ENCODE measurements at regions not wholly inside any gene's neighbourhood (a gene's known extent, or its start where the extent isn't known, plus 50 kb on each side); places are given as distances from the start of the nearest gene placed in this dataset.

DNA sequence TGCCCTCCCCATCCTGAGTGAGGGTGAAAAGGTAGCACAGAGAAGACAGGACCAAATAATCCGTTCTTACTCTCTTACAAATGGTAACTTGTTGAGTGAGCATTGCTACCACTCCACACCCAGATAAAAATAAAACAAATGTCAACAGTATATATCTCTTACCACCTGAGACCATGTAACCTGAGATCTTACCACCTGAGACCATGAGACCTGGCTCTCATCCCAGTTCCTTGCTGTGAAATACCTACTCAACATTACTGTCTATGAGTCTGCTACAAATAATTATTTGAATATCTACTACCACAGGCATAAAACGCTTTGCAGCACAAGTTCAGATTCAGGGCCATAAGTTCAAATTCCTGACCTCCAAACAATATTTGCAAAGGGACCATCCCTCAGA, 234.7 kb downstream of the C1D start:
- WGBS (ENCODE audit: insufficient coverage, insufficient replicate concordance, low lambda C conversion rate, missing lambda C conversion rate), result 15% methylated on average over 2 of the region's 2 CpGs
- BruUV-seq (replicated peaks), result no TSS peak
- ChIA-PET CTCF (no interaction called here), SMC1A (ENCODE audit: uncharacterized antibody, unreplicated experiment) (no interaction called here), POLR2A (no interaction called here), RAD21 (ENCODE audit: unreplicated experiment) (no interaction called here)
- H3K4me1 ChIP-seq (ENCODE audit: control insufficient read depth, insufficient read depth, low read length), result no peaks in the 10 kb centered on the region
- H3K27ac ChIP-seq (ENCODE audit: control insufficient read depth, insufficient read depth), result no peak overlapping the region
- no peak overlapping the region for H3K4me3 ChIP-seq
- no peak for ATAC-seq
- no peaks in the 10 kb centered on the region for H3K36me3 ChIP-seq (ENCODE audit: control insufficient read depth in 2 of 2, insufficient read depth in 2 of 2, low read length in 1 of 2)
- H3K79me2 ChIP-seq (ENCODE audit: control insufficient read depth, insufficient read depth, low read length), result no peaks in the 10 kb centered on the region
- no peaks in the 10 kb centered on the region for H4K20me1 ChIP-seq (ENCODE audit: control insufficient read depth, insufficient read depth)
- in situ Hi-C loops (cut with MboI), result loop anchor here (25.0 kb wide), 1 partner anchor 1391 kb away; the partner anchor contains the start of gene MEIS1
- H2AFZ ChIP-seq (ENCODE audit: control insufficient read depth, low read depth, low read length), result no peak overlapping the region
- intact Hi-C loops (cut with micrococcal nuclease; ENCODE audit: unreplicated experiment), result no loop called here
- no peak for FAIRE-seq
- H3K4me2 ChIP-seq (ENCODE audit: control insufficient read depth, insufficient read depth), result no peak overlapping the region
- H3K27me3 ChIP-seq (replicated peaks in 1 of 2; ENCODE audit: control insufficient read depth in 2 of 2, insufficient read depth in 2 of 2, low read length in 1 of 2), result no peaks in the 10 kb centered on the region; a peak in 1 of 4 replicates
- H3K9ac ChIP-seq (ENCODE audit: control insufficient read depth, insufficient read depth, low read length), result no peak overlapping the region
- DNase-seq (ENCODE audit: low read depth, low spot score), result no peak
- H3K9me3 ChIP-seq (replicated peaks; ENCODE audit: control insufficient read depth, insufficient read depth, low read length), result no peaks in the 10 kb centered on the region
- TF ChIP-seq ASH2L (IDR thresholded peaks at IDR 0.05; ENCODE audit: borderline replicate concordance, low read depth) (no peak), CHD1 (IDR thresholded peaks at IDR 0.05; ENCODE audit: low read depth, low read length) (no peak), SUPT20H (IDR thresholded peaks at IDR 0.05; ENCODE audit: borderline replicate concordance, control insufficient read depth, low read depth, low read length) (no peak), NFXL1 (IDR thresholded peaks at IDR 0.05; ENCODE audit: borderline replicate concordance) (no peak), ZNF384 (IDR thresholded peaks at IDR 0.05; ENCODE audit: borderline replicate concordance, low read depth, low read length) (no peak), NR2F1 (conservative IDR thresholded peaks at IDR 0.05) (no peak)
- TF ChIP-seq, protein P1, sequence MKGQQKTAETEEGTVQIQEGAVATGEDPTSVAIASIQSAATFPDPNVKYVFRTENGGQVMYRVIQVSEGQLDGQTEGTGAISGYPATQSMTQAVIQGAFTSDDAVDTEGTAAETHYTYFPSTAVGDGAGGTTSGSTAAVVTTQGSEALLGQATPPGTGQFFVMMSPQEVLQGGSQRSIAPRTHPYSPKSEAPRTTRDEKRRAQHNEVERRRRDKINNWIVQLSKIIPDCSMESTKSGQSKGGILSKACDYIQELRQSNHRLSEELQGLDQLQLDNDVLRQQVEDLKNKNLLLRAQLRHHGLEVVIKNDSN (IDR thresholded peaks at IDR 0.05; ENCODE audit: borderline replicate concordance, extremely low read length, insufficient read depth, low read depth, low read length), result no peak
- TF ChIP-seq, protein P2, sequence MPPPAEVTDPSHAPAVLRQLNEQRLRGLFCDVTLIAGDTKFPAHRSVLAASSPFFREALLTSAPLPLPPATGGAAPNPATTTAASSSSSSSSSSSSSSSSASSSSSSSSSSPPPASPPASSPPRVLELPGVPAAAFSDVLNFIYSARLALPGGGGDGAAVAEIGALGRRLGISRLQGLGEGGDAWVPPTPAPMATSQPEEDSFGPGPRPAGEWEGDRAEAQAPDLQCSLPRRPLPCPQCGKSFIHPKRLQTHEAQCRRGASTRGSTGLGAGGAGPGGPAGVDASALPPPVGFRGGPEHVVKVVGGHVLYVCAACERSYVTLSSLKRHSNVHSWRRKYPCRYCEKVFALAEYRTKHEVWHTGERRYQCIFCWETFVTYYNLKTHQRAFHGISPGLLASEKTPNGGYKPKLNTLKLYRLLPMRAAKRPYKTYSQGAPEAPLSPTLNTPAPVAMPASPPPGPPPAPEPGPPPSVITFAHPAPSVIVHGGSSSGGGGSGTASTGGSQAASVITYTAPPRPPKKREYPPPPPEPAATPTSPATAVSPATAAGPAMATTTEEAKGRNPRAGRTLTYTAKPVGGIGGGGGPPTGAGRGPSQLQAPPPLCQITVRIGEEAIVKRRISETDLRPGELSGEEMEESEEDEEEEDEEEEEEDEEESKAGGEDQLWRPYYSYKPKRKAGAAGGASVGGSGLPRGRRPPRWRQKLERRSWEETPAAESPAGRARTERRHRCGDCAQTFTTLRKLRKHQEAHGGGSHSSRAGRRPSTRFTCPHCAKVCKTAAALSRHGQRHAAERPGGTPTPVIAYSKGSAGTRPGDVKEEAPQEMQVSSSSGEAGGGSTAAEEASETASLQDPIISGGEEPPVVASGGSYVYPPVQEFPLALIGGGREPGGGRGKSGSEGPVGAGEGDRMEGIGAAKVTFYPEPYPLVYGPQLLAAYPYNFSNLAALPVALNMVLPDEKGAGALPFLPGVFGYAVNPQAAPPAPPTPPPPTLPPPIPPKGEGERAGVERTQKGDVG (CRISPR knock-in tag; IDR thresholded peaks at IDR 0.05), result no peak
- TF ChIP-seq, protein P3, sequence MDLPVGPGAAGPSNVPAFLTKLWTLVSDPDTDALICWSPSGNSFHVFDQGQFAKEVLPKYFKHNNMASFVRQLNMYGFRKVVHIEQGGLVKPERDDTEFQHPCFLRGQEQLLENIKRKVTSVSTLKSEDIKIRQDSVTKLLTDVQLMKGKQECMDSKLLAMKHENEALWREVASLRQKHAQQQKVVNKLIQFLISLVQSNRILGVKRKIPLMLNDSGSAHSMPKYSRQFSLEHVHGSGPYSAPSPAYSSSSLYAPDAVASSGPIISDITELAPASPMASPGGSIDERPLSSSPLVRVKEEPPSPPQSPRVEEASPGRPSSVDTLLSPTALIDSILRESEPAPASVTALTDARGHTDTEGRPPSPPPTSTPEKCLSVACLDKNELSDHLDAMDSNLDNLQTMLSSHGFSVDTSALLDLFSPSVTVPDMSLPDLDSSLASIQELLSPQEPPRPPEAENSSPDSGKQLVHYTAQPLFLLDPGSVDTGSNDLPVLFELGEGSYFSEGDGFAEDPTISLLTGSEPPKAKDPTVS (IDR thresholded peaks at IDR 0.05; ENCODE audit: low read depth, low read length), result no peak
- TF ChIP-seq, protein P4, sequence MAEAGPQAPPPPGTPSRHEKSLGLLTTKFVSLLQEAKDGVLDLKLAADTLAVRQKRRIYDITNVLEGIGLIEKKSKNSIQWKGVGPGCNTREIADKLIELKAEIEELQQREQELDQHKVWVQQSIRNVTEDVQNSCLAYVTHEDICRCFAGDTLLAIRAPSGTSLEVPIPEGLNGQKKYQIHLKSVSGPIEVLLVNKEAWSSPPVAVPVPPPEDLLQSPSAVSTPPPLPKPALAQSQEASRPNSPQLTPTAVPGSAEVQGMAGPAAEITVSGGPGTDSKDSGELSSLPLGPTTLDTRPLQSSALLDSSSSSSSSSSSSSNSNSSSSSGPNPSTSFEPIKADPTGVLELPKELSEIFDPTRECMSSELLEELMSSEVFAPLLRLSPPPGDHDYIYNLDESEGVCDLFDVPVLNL (IDR thresholded peaks at IDR 0.05; ENCODE audit: low read depth, low read length), result no peak
- TF ChIP-seq, protein P5, sequence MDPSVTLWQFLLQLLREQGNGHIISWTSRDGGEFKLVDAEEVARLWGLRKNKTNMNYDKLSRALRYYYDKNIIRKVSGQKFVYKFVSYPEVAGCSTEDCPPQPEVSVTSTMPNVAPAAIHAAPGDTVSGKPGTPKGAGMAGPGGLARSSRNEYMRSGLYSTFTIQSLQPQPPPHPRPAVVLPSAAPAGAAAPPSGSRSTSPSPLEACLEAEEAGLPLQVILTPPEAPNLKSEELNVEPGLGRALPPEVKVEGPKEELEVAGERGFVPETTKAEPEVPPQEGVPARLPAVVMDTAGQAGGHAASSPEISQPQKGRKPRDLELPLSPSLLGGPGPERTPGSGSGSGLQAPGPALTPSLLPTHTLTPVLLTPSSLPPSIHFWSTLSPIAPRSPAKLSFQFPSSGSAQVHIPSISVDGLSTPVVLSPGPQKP (IDR thresholded peaks at IDR 0.05; ENCODE audit: low read depth, low read length), result no peak
- TF ChIP-seq, protein P6, sequence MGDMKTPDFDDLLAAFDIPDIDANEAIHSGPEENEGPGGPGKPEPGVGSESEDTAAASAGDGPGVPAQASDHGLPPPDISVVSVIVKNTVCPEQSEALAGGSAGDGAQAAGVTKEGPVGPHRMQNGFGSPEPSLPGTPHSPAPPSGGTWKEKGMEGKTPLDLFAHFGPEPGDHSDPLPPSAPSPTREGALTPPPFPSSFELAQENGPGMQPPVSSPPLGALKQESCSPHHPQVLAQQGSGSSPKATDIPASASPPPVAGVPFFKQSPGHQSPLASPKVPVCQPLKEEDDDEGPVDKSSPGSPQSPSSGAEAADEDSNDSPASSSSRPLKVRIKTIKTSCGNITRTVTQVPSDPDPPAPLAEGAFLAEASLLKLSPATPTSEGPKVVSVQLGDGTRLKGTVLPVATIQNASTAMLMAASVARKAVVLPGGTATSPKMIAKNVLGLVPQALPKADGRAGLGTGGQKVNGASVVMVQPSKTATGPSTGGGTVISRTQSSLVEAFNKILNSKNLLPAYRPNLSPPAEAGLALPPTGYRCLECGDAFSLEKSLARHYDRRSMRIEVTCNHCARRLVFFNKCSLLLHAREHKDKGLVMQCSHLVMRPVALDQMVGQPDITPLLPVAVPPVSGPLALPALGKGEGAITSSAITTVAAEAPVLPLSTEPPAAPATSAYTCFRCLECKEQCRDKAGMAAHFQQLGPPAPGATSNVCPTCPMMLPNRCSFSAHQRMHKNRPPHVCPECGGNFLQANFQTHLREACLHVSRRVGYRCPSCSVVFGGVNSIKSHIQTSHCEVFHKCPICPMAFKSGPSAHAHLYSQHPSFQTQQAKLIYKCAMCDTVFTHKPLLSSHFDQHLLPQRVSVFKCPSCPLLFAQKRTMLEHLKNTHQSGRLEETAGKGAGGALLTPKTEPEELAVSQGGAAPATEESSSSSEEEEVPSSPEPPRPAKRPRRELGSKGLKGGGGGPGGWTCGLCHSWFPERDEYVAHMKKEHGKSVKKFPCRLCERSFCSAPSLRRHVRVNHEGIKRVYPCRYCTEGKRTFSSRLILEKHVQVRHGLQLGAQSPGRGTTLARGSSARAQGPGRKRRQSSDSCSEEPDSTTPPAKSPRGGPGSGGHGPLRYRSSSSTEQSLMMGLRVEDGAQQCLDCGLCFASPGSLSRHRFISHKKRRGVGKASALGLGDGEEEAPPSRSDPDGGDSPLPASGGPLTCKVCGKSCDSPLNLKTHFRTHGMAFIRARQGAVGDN (IDR thresholded peaks at IDR 0.05), result no peak

All from GM12878 (cell line).